Amniotic epithelial cell (primary cell): ENCODE measurements at regions not wholly inside any gene's neighbourhood (a gene's known extent, or its start where the extent isn't known, plus 50 kb on each side); places are given as distances from the start of the nearest gene placed in this dataset.

Experiments used
- DNase-seq: peaks from one replicate; pipeline ENCODE4 v3.0.0-alpha.2; 2010; ENCODE audit warnings: low read depth

DNA sequence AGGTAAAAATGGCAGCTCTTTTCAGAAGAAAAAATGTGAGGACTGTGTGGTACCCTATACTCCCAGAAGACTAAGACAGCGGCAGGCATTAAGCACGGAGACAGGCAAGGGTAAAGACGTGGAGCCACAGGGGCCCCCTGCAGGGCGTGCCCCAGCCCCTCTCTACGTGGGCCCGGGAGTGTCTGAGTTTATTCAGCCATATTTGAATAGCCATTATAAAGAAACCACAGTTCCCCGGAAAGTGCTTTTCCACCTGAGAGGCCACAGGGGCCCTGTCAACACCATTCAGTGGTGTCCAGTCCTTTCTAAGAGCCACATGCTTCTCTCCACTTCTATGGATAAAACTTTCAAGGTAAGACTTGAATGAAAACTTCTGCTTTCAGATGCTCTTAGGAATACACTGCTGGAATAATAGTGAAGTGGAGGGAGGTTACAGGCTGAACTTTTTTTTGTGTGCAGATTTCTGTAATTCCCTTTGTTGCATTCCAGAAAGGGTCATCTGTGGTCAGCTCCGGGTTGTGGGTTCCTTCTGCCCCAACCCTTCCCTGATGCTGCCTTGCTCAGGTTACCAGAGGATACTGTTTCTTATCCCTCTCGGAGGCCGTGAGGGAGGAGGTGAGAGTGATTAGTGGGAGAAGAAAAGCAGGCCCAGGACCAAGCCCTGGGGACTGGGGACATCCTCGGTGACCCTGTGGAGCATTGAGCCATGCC is 58.4 kb downstream of the SLC25A47 start:
- peak; percentile 44 for DNase-seq

DNA sequence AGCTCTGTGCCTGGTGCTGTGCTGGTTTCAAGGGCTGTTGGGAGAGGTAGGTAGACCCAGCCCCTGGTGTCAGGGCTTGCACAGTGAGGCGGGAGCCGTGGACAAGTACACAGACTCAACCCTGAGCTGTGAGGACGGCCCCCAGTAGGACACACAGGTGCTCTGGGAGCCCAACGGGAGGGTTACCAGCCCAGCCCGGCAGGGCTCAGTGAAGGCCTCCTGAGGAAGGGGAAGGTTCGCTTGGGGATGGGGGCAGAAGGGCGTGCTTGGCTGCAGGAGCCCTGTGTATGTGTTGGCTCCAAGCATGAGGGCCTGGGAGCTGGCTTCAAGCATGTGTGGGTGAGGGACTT is 58.9 kb downstream of the SLC25A47 start:
- no peak for DNase-seq

DNA sequence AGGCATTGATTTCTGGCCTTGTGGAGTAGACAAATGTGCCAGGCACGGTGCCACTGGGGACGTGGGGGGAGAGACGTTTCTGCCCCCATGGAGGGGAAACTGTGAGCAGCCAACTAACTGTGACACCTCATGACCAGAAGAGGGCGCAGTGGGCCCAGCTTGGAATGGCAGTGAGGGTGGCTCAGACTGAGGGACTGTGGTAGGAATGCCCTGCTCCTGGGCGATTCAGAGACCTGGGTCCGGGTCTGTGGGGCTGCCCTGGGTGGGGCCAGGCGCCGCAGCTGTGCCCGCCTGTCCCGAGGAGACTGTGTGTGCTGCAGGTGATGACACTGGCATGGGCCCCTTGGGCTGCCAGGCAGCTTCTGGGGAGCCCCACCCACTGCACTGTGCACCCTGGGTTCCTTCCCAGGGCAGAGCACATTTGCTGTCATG is 60.6 kb downstream of the SLC25A47 start:
- DNase-seq, result peak; percentile 28

DNA sequence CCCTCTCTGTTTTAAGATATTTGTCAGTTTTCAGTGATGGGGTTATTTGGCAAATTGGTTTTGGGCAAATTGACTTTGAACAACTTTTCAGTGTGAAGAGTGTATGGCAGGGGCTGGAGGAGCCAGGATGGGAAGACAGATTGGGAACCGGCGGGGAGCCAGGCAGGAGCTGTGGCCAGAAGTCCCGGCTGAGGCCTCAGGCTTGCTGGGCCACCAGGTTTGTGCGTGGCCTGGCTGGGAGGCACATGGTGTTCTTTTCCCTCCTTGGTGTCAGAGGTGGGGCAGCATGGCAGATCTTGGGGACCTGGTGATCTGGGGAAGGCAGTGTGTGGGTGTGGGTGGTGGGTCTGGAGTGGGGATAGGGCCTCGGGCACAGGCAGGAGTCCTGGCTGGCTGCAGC is 61.1 kb downstream of the SLC25A47 start:
- no peak for DNase-seq

DNA sequence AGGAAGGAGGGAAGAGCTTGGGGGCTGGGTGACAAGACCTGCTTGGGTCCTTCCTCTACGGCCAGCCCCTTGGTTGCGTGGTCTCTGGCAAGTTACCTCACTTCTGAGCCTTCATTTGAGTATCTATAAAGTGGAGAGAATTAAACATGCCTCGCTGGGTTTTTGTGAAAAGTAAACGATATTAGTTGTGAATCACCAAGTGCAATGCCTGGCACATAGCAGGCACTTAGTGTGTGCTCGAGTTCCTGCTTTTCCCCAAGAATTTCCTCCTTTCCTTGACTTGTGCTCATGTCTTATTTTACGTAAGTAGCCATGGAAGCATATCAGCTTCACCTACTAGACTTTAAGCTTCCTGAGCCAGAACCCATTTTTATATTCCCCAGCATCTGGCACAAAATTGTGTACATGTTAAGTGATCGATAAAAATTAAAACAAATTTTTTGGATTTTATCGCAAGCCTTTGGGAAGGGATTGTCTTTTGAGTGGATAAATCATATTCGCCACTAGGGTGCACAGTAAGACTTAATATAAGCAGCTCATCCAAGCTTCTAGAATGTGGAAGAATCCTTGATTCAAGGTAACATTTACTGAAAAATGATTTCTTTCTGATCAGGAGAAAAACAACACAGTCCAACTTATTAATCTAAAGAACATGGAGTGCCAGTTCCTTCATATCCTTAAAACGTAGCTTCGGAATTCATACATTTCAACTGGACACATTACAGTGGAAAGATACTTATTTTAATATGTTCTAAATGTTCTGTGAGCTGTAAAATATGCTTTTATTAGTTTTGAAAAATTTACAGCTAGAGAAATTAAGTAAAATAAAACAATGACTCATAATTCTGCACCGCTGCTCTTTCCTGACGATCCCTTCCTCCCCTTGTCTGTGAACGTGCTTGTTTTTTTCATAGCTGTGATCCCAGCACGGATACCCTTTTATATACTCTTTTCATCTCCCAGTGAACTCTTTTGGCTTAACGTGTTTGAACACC is 62.0 kb downstream of the SLC25A47 start:
- peak; percentile 74 for DNase-seq

DNA sequence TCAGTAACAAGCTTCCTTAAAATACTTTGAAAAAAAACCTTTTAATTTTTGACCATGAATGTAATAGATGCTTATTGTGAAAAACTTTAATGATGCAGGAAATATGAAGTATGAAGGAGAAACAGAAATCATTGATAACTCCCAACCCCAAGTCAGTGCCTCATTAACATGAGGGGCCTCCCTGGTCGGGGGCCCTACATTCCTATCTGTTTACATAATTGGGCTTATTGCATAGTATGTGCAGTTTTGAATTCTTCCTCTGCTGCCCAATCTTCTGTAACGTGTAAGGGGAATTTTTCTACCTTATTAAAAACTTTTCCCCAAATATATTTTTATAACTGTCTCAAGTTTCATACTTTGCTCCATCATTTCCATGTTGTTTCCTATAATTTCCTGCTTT is 63.0 kb downstream of the SLC25A47 start:
- peak; percentile 37 for DNase-seq

DNA sequence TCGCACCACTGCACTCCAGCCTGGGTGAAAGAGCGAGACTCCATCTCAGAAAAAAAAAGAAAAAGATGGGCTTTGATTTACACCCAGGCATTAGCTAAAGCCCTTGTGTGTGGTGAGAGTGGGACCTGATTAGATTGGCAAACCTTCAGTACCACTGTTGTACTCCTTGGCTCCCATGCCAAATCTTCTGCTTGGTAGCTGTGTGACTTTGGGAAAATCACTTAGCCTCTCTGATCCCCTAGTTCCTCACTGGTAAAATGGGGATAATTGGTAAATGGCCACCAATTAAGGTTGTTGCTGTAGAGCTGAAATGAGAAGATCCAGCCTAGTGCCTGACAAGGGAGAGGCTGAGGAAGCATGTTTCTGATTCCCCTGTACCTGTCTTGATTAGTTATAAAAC is 63.7 kb downstream of the SLC25A47 start:
- no peak for DNase-seq

DNA sequence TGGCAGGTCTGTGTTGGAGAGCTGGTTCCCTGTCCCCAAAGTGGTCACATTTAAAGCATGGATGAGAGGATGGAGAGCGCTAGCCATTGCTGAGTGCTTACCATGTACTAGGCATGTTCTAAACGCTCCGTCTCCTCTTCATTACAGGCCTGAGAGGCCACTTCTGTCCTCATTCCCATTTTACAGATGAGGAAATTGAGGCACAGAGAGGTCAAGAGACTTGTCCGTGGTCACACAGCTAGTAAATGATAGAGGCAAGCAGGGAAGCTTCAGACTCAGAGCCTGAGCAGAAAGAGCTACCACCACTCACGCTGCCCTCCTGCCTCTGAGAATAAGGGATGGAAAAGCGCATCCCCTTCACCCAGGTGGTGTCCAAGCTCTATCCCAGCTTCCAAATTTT is 64.3 kb downstream of the SLC25A47 start:
- no peak for DNase-seq

DNA sequence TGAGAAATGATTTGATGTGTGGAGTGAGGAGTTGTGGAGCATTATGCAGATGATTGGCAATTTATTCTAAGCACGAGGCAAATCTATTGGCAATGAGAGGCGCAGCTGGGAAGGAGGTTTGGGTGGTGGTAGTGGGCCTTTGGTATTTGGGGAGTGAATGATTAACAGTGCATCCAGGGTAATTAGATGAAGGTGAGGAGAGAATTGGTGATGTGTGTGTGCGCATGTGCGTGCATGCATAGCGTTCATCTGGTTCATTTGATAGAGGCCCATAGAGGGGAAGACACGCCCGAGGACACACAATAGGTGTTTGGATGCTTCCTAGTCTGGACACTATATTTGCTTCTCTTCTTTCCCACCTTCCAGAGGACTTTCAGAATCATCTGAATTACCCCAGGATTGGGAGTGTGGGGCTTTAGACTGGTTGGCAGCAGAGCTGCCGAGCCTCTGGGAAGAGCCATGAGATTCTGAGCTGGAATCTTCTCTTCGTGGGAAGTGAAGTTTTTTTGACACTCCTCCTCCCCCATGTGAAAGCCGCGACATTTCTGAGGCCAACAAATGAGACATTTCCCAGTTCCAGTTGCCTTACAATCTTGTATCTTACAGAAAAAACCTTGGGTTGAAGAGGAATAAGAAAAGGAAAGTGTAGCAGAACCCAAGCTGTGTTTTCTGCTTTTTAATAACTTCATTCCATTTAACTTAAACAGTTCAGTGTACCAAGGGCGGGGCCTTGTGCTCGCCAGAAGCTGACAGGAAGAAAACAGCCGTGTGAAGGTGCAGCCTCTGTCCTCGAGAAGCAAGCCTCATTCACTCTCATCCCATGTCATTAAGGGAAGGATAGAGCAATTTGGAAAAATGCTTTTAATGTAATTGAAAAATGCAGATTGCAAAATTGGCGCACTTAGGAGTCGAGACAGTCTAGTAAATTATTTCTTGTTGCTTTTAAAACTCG is 65.2 kb downstream of the SLC25A47 start:
- DNase-seq, result peak; percentile 29

DNA sequence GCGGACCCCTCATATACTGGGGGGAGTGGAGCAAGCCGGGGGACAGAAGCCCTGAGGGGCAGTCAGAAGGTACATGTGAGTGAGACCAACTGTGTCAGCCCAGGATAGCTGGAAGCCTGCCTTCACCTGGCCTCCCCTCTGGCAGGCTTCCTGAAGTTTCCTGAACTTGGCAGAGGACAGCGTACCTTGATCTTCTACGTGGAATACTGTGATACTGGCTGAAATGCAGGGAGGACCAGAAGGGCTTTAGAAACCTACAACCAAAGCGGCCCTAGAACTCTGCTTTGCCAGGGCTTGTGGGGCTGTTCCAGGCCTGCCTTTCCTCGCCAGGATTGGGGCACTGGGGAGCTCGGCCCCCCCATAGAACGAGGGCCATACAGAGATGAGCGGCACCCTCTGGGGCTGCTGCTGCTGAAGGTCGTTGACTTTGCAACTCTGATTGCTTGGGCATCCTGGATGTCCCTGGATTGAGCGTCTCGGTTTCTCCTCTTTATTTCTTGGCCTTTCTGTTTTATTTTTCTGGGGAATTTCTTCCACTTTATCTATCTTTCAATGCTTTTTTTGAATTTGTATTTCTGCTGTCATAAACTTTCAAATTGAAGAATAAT is 66.5 kb downstream of the SLC25A47 start:
- no peak for DNase-seq

DNA sequence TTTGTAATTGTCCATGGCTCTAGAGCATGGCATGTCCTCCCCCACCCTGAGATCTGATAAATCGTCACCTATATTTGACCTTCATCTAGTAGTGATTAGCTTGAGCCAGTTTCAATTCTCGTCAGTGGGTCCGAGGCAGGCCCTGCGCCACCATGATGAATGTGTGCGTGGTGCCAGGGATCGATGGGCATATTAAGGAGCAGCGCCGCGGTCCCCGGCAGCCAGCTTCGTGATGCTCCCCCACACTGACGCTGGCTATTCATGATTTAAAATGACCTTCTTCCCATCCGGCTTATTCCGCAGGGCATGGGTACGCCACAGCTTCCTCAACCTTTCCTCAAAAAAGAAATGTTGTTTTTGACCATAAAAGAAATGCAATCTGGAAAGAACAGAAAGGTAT is 68.0 kb downstream of the SLC25A47 start:
- no peak for DNase-seq

DNA sequence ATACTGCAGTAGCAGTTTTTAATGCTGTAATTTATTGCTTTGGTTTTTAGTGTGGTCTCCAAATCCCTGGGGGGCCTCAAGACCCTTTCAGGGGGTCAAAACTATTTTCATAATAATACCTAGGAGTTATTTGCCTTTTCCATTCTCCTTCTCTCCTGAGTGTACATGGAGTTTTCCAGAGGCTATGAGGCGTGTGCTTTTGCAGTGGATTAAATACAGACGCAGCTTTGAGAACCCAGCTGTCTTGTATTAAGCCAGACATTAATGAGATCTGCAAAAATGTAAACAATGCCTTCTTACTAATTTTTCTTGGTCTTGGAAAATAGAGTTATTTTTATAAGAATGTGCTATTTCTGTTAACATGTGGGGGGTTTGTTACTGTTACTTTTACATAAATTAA is 68.6 kb downstream of the SLC25A47 start:
- peak; percentile 22 for DNase-seq

DNA sequence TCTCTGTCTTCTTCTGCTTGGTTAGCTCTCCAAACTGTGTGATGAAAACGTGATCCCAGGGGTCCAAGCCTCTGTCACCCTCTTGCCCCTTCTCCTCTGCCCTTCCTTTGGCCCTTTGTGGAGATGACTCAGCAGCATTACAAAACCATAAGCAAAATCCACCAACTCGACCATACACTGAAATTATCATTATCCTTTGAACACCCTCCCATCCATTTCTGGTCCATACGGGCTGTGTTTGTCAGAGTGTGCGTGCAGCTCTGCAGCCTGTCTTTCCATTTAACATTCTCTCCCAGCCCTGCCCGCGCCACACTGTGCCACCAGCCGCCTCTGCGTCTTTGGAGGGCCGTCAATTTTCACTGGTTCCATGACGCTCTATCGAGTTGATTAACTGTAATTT is 69.2 kb downstream of the SLC25A47 start:
- peak; percentile 19 for DNase-seq

DNA sequence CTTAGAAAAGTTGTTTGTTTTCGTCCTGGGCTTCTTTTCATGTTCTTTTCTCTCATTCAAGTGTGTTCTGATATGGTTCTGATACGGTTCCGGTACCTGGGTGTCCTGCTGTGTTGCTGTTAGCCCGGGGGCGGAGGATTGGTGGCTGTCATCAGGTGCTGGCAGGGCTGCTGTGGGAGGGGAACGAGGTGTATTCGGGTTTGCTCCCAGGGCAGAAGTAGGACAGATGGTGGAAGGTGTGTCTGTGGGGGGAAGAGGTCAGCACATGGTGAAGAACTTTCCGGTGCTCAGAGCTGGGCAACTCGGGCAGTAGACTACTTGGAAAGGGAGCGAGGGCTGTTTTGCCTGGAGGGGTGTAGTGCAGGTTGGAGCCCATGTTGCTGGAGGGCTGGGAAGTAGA is 70.2 kb downstream of the SLC25A47 start:
- DNase-seq, result no peak

DNA sequence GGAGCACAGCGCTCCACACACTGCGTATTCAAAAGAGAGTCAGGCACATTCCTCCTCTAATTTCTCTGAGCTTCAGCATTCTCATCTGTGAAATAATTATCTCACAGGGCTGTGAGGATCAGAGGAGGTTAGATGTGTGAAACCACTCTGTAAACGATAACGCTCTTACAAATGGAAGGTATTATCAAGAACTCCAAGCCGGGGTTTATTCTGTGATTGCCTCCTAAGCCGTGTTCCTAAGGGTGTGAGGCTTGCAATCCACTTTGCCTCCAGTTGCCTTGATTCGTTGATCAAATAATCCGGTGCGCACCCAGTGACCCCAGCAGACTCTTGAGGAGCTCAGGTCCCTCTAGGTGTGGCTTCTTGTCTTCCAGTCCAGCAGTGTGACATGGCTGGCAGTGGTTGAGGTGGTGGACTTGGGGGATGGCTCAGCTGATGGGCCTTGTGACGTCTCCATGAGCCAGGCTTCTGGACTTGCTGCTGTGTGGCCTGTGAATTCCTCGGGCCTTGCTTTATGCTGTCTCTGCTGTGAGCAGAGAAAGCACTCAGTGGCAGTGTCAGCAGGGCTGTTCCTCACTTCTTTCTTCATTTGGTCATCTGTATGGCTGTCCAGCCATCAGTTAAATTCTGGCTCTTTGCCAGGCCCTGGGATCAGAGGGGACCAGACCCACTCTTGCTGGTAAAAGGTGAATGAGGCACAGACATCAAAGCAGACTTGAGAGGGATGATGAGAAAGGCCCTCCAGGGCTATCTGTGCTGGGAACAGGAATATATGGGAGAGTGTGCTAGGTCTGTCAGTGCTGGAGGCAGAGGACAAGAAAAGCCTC is 71.0 kb downstream of the SLC25A47 start:
- DNase-seq, result no peak

DNA sequence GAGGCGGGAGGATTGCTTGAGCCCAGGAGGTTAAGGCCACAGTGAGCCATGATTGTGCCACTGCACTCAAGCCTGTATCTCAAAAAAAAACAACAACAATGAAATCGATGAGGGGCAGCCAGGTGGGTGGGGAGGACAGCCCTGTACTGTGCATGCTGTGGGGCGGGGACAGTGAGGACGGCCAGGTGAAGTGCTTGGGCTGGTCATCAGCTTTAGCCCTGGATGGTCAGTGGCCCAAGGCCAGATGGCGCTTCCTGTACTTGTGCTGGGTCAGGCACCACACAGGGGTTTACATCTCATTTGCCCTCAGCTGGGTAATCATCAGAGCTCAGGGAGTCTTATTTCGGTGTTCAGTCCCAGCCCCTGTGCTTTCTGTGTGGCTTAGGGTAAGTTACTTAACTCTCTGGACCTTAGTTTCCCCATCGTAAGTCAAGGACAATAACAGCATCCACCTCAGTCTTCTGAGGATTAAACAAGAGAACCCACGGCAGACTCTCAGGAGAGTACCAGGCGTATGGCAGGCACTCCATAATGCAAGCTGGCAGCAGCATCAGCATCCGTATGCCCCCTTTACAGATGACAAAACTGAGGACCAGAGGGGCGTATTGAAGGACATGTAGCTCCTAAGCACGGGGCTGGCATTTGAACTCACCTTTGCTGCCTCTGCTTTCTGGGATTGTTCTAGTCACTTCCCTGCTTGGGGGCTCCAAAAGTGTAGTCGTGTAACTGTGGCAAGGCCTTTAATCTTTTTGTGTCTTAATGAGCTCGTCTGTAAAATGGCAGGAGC is 71.9 kb downstream of the SLC25A47 start:
- no peak for DNase-seq

DNA sequence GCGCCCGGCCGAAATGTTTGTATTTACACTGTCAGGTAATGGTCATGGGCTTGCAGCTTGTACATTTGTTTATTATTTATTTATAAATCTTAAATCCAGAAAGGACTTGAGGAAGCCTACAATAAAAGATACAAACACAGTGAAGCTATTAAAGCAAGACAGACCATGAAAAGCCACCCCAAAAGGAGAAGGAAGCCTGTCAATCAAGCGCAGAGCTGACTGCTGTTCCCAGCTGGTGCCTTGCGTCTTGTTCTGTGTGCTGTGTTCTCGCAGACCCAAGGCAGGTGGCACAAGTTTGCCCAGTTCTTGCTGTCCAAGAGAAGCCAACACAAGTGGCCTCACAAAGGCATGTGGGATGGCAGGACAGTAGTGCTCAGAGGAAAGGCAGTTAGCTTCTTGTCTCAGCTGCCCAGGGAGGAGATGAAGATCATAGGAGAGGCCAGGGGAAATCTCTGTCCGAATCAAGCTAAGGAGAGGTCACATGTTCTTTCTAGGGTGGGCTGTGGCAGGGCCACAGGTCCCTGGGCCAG is 73.2 kb downstream of the SLC25A47 start:
- no peak for DNase-seq

DNA sequence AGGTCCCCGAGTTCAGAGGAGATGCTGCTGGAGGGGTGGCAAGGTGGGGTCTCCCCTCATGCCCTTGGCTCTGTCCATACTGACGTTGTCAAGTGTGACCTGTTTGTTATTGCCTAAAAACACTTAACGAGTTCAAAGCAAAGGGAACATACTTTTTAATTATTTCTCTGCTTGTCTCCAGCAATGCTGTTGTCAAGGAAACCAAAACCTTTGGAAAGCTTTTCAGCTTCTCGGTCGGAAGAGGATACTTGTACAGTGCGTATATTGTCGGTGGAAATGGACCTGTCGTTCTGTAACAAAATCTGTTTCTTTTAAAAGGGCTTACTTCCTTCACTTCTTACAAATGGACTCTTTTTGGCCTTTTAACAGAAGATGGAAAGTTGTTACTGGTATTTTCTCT is 73.9 kb downstream of the SLC25A47 start:
- DNase-seq, result no peak

DNA sequence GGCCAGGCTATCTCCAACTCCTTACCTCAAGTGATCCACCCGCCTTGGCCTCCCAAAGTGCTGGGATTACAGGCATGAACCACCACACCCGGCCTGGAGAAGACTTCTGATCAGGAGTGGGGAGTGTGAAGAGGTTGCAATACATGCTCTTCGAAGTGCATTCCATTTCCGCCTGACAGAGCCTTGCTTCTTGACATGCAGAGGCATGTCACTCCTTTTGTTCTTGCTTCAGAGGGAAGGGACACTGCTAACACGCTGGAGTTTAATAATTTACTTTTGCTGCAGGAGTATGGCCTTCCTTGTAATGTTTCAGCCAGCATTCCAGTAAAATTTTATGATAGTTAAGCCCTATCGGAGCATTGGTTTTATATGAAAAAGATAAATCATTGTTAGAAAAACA is 74.9 kb downstream of the SLC25A47 start:
- no peak for DNase-seq
